Endothelial cell (in vitro differentiated cells): ENCODE measurements at regions not wholly inside any gene's neighbourhood (a gene's known extent, or its start where the extent isn't known, plus 50 kb on each side); places are given as distances from the start of the nearest gene placed in this dataset.

Experiments
- DNase-seq: peaks from one replicate; pipeline ENCODE4 v3.0.0; 2021; ENCODE audit warnings: low spot score
- H3K27ac Mint-ChIP-seq: one replicate; pipeline ENCODE4 v1.8.0; 2021; ENCODE audit warnings: mixed read lengths, inconsistent platforms; ENCODE audit not compliant: unreplicated experiment
- H3K27me3 Mint-ChIP-seq: one replicate; pipeline ENCODE4 v1.8.0; 2021; ENCODE audit warnings: mild to moderate bottlenecking, moderate library complexity, mixed read lengths, inconsistent platforms; ENCODE audit not compliant: unreplicated experiment
- H3K36me3 Mint-ChIP-seq: one replicate; pipeline ENCODE4 v1.8.0; 2021; ENCODE audit warnings: mild to moderate bottlenecking, low read depth, mixed read lengths, inconsistent platforms; ENCODE audit not compliant: unreplicated experiment
- H3K4me1 Mint-ChIP-seq: one replicate; pipeline ENCODE4 v1.8.0; 2021; ENCODE audit warnings: mild to moderate bottlenecking, mixed read lengths, inconsistent platforms; ENCODE audit not compliant: unreplicated experiment
- H3K4me3 Mint-ChIP-seq: one replicate; pipeline ENCODE4 v1.8.0; 2021; ENCODE audit warnings: mild to moderate bottlenecking, mixed read lengths, inconsistent platforms; ENCODE audit not compliant: unreplicated experiment
- H3K9me3 Mint-ChIP-seq: one replicate; pipeline ENCODE4 v1.8.0; 2021; ENCODE audit warnings: mixed read lengths, inconsistent platforms; ENCODE audit not compliant: unreplicated experiment
- TF ChIP-seq, protein P1 (sequence below): fragments of 200-600 bp; sonication (generic); IDR thresholded peaks from one replicate; pipeline ENCODE4 v1.5.0; 2021; ENCODE audit warnings: antibody characterized with exemption; ENCODE audit not compliant: unreplicated experiment

DNA sequence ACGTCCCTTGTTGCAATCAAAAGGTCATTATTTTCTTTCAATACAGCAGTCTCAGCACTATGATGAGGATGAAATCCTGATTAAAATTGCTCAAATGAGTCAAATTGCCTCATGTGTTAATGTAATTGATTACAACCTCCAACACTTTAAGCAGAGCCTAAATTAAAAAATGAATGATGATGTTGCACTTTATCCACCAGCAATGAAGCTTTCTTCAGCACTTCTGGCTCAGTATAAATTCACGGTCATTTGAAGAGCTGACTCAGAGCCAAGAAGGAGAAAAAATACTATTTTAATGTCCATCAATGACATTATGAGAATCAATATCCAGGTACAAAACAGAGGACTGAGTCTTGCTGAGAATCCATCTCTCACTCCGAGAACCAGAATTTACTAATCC is 792.6 kb upstream of the ATXN8OS start:
- H3K36me3 Mint-ChIP-seq: no peaks in the 10 kb centered on the region
- no peak overlapping the region for H3K27ac Mint-ChIP-seq
- no peaks in the 10 kb centered on the region for H3K27me3 Mint-ChIP-seq
- H3K9me3 Mint-ChIP-seq: no peaks in the 10 kb centered on the region
- H3K4me1 Mint-ChIP-seq: no peaks in the 10 kb centered on the region
- H3K4me3 Mint-ChIP-seq: no peak overlapping the region
- TF ChIP-seq, protein P1, sequence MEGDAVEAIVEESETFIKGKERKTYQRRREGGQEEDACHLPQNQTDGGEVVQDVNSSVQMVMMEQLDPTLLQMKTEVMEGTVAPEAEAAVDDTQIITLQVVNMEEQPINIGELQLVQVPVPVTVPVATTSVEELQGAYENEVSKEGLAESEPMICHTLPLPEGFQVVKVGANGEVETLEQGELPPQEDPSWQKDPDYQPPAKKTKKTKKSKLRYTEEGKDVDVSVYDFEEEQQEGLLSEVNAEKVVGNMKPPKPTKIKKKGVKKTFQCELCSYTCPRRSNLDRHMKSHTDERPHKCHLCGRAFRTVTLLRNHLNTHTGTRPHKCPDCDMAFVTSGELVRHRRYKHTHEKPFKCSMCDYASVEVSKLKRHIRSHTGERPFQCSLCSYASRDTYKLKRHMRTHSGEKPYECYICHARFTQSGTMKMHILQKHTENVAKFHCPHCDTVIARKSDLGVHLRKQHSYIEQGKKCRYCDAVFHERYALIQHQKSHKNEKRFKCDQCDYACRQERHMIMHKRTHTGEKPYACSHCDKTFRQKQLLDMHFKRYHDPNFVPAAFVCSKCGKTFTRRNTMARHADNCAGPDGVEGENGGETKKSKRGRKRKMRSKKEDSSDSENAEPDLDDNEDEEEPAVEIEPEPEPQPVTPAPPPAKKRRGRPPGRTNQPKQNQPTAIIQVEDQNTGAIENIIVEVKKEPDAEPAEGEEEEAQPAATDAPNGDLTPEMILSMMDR: no peak
- no peak for DNase-seq

GRCh38 chr13:69306766-69307165 is 800.9 kb upstream of the ATXN8OS start:
- no peak overlapping the region for H3K4me3 Mint-ChIP-seq
- TF ChIP-seq, protein P1: no peak
- DNase-seq: no peak
- H3K27ac Mint-ChIP-seq: no peak overlapping the region
- no peaks in the 10 kb centered on the region for H3K9me3 Mint-ChIP-seq
- no peaks in the 10 kb centered on the region for H3K27me3 Mint-ChIP-seq
- H3K4me1 Mint-ChIP-seq: no peaks in the 10 kb centered on the region
- no peaks in the 10 kb centered on the region for H3K36me3 Mint-ChIP-seq

GRCh38 chr13:69300131-69300530 is 807.5 kb upstream of the ATXN8OS start:
- Mint-ChIP-seq H3K4me3 (no peak overlapping the region), H3K4me1 (no peaks in the 10 kb centered on the region), H3K27ac (no peak overlapping the region), H3K36me3 (no peaks in the 10 kb centered on the region), H3K27me3 (no peaks in the 10 kb centered on the region), H3K9me3 (no peaks in the 10 kb centered on the region)
- no peak for DNase-seq
- TF ChIP-seq, protein P1: no peak

- TF ChIP-seq, protein P1: no peak
- H3K36me3 Mint-ChIP-seq: no peaks in the 10 kb centered on the region
- no peaks in the 10 kb centered on the region for H3K9me3 Mint-ChIP-seq
- no peak for DNase-seq
- no peak overlapping the region for H3K4me3 Mint-ChIP-seq
- H3K27me3 Mint-ChIP-seq: no peaks in the 10 kb centered on the region
- no peaks in the 10 kb centered on the region for H3K4me1 Mint-ChIP-seq
- H3K27ac Mint-ChIP-seq: no peak overlapping the region
These were observed 811.5 kb upstream of the ATXN8OS start for GRCh38 chr13:69296130-69296529.

DNA sequence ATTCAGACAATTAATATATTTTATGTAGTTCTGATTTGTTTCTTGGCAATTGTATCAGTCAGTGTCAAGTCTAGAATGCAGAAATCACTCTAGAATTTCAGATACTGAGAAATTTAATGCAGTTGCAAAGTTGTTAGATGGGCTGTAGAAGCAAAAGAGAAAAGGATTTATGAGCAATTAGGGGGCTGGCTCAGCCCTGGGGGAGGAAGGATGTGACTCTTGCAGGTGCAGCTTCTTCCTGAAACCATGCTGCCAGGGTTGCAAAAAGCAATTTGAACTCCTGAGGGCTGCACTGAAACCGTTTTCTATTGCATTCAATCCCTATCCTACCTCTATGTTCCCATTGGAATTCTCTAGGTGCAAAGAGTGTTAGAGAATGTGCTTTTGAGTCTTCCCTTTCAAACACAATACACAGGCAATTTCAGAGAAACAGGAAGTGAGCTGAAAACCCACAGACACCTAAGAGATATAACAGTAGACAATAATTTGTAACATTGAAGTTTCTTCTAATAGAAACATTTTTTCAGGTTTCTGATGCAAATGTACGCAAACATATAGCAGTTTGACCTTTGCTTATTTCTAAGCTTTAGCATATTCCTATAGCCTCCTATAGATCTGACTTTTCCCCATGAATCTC is 814.7 kb upstream of the ATXN8OS start:
- H3K9me3 Mint-ChIP-seq: no peaks in the 10 kb centered on the region
- no peak overlapping the region for H3K27ac Mint-ChIP-seq
- TF ChIP-seq, protein P1: no peak

More for the DNA sequence above, 814.7 kb upstream of the ATXN8OS start:
- Mint-ChIP-seq H3K4me1 (no peaks in the 10 kb centered on the region), H3K27me3 (no peaks in the 10 kb centered on the region), H3K36me3 (no peaks in the 10 kb centered on the region), H3K4me3 (no peak overlapping the region)
- no peak for DNase-seq
